K562 (cell line): ENCODE measurements at regions not wholly inside any gene's neighbourhood (a gene's known extent, or its start where the extent isn't known, plus 50 kb on each side); places are given as distances from the start of the nearest gene placed in this dataset.

Source experiments
- ADNP ChIP-seq: fragments of 200-800 bp; sonication (Bioruptor generic); IDR thresholded peaks from 2 replicates; pipeline ENCODE4 v1.6.1; 2016; ENCODE audit warnings: missing genetic modification characterization, missing compliant biosample characterization
- CREB1 ChIP-seq, 2 experiments: sonication (generic) in 1 of 2; formaldehyde crosslinking in 1 of 2; IDR thresholded peaks; 2 replicates each; pipeline versions ENCODE4 v1.6.1 to v1.8.0; 2012 to 2022; ENCODE audit warnings: inconsistent platforms in 1 of 2, mild to moderate bottlenecking in 1 of 2, missing genetic modification reagents in 1 of 2, moderate library complexity in 1 of 2
- ELF4 ChIP-seq: fragments of 450-650 bp; formaldehyde crosslinking; IDR thresholded peaks from 2 replicates; pipeline ENCODE4 v1.4.0; 2022; ENCODE audit warnings: missing genetic modification characterization
- HIVEP1 ChIP-seq: fragments of 250-450 bp; sonication (Bioruptor Pico); IDR thresholded peaks from 2 replicates; pipeline ENCODE4 v1.4.0; 2020; ENCODE audit warnings: mild to moderate bottlenecking
- MCM3 ChIP-seq: fragments of 450-650 bp; IDR thresholded peaks from 2 replicates; pipeline ENCODE4 v1.6.1; 2016
- NFE2L1 ChIP-seq: fragments of 450-650 bp; IDR thresholded peaks from 2 replicates; pipeline ENCODE4 v1.6.1; 2016; ENCODE audit warnings: missing genetic modification characterization, low read depth, mild to moderate bottlenecking, missing compliant biosample characterization, moderate library complexity, borderline replicate concordance
- NFYB ChIP-seq: IDR thresholded peaks from 2 replicates; pipeline ENCODE4 v1.6.1; 2011; ENCODE audit warnings: mild to moderate bottlenecking, moderate library complexity; ENCODE audit not compliant: insufficient read length; ENCODE audit errors: extremely low read depth
- NONO ChIP-seq, 2 experiments: fragments of 200-400 bp in 1 of 2; fragments of 450-650 bp in 1 of 2; formaldehyde crosslinking in 1 of 2; IDR thresholded peaks; 2 replicates each; pipeline ENCODE4 v1.6.1; 2017; ENCODE audit warnings: low read depth in 2 of 2, mild to moderate bottlenecking in 2 of 2, moderate library complexity in 2 of 2, low read length in 1 of 2
- SAFB ChIP-seq: fragments of 200-400 bp; formaldehyde crosslinking; IDR thresholded peaks from 2 replicates; pipeline ENCODE4 v1.6.1; 2017; ENCODE audit warnings: low read depth, low read length, borderline replicate concordance
- STAT5A ChIP-seq: IDR thresholded peaks from 2 replicates; pipeline ENCODE4 v1.6.1; 2012; ENCODE audit warnings: low read length, inconsistent platforms, borderline replicate concordance
- STAT5B ChIP-seq: fragments of 250-450 bp; sonication (Bioruptor Pico); IDR thresholded peaks from 2 replicates; pipeline ENCODE4 v1.8.0; 2021; ENCODE audit warnings: mild to moderate bottlenecking, inconsistent platforms
- ZNF551 ChIP-seq: fragments of 250-450 bp; sonication (Bioruptor Pico); IDR thresholded peaks from 2 replicates; pipeline ENCODE4 v1.5.0; 2021; ENCODE audit warnings: mild to moderate bottlenecking, moderate library complexity
- TF ChIP-seq, protein P1 (sequence below): IDR thresholded peaks from 3 replicates; pipeline ENCODE4 v1.6.1; 2011; ENCODE audit warnings: borderline replicate concordance, mild to moderate bottlenecking; ENCODE audit not compliant: insufficient read length, insufficient read depth
- TF ChIP-seq, protein P2 (sequence below), 2 experiments: fragments of 450-650 bp in 1 of 2; IDR thresholded peaks; 2 replicates each; pipeline ENCODE4 v1.6.1; 2011 to 2017; ENCODE audit warnings: low read depth in 2 of 2, antibody characterized with exemption in 1 of 2, borderline replicate concordance in 1 of 2, low read length in 1 of 2, mild to moderate bottlenecking in 1 of 2, mixed read lengths in 1 of 2; ENCODE audit not compliant: control insufficient read depth in 1 of 2
- TF ChIP-seq, protein P3 (sequence below): fragments of 450-650 bp; formaldehyde crosslinking; IDR thresholded peaks from 2 replicates; pipeline ENCODE4 v1.4.0; 2022; ENCODE audit warnings: mild to moderate bottlenecking, moderate library complexity
- TF ChIP-seq, protein P4 (sequence below): fragments of 450-650 bp; formaldehyde crosslinking; IDR thresholded peaks from 2 replicates; pipeline ENCODE4 v1.4.0; 2020; ENCODE audit warnings: mild to moderate bottlenecking, moderate library complexity
- TF ChIP-seq, protein P5 (sequence below): sonication (generic); formaldehyde crosslinking; IDR thresholded peaks from 2 replicates; pipeline ENCODE4 v1.8.0; 2022; ENCODE audit warnings: mild to moderate bottlenecking, missing genetic modification reagents

DNA sequence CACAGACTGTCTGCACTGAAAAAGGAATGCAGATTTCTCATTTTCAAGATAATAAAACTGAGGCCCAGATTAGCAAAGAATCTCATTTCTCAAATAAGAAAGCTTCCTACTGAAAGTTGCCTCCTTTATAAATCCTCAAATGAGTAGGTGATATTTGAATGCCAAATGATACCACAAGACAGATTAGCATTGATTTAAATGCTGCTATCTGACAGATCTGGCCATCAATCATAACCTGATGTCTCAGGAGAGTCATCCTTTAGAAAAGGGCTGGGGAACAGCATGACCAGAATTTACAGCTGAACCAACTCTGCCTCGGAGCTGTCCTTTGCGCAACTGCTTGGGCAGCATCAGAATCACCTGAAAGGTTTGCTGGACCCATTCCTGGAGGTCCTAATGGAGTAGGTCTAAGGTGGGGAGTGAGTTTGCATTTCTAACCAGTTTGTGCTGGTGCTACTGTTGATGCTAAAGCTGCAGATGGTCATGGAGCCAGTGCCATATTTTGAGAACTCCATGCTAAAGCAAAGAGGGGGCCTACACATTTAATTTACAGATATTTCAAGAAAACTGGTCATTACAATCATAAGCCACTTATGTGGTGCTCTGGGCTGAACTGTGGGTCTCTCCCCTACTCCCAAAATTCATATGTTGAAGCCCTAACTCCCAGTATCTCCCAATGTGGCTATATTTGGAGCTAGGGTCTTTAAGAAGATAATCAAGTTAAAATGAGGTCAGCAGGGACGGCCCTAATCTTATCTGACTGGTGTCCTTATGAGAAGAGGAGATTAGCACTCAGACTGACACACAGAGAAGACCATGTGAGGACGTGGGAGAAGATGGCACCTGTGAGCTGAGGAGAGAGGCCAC is 295.5 kb upstream of the JARID2 start (continued):
- TF ChIP-seq, protein P1, sequence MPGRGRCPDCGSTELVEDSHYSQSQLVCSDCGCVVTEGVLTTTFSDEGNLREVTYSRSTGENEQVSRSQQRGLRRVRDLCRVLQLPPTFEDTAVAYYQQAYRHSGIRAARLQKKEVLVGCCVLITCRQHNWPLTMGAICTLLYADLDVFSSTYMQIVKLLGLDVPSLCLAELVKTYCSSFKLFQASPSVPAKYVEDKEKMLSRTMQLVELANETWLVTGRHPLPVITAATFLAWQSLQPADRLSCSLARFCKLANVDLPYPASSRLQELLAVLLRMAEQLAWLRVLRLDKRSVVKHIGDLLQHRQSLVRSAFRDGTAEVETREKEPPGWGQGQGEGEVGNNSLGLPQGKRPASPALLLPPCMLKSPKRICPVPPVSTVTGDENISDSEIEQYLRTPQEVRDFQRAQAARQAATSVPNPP = no peak
- TF ChIP-seq ELF4 (CRISPR knock-in tag) (0 out of 2 replicates have a peak, but pooled peaks have one; percentile 61), NFYB (no peak), ZNF551 (no peak), STAT5B (CRISPR knock-in tag) (no peak), STAT5A (peak; percentile 36; the same call in 1 of the 2 replicates), NONO (IDR thresholded peaks at IDR 0.05; ENCODE audit: low read depth in 2 of 2, low read length in 1 of 2) (no peak), SAFB (no peak), NFE2L1 (tag) (no peak), HIVEP1 (CRISPR knock-in tag) (no peak), MCM3 (no peak), ADNP (tag) (peak; percentile 65; the same call in 1 of the 2 replicates), CREB1 (IDR thresholded peaks at IDR 0.05) (no peak), CREB1 (CRISPR knock-in tag; IDR thresholded peaks at IDR 0.05) (no peak)
- TF ChIP-seq, protein P2, sequence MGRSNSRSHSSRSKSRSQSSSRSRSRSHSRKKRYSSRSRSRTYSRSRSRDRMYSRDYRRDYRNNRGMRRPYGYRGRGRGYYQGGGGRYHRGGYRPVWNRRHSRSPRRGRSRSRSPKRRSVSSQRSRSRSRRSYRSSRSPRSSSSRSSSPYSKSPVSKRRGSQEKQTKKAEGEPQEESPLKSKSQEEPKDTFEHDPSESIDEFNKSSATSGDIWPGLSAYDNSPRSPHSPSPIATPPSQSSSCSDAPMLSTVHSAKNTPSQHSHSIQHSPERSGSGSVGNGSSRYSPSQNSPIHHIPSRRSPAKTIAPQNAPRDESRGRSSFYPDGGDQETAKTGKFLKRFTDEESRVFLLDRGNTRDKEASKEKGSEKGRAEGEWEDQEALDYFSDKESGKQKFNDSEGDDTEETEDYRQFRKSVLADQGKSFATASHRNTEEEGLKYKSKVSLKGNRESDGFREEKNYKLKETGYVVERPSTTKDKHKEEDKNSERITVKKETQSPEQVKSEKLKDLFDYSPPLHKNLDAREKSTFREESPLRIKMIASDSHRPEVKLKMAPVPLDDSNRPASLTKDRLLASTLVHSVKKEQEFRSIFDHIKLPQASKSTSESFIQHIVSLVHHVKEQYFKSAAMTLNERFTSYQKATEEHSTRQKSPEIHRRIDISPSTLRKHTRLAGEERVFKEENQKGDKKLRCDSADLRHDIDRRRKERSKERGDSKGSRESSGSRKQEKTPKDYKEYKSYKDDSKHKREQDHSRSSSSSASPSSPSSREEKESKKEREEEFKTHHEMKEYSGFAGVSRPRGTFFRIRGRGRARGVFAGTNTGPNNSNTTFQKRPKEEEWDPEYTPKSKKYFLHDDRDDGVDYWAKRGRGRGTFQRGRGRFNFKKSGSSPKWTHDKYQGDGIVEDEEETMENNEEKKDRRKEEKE (IDR thresholded peaks at IDR 0.05; ENCODE audit: borderline replicate concordance in 1 of 2, control insufficient read depth in 1 of 2, low read depth in 2 of 2, low read length in 1 of 2) = no peak
- TF ChIP-seq, protein P3, sequence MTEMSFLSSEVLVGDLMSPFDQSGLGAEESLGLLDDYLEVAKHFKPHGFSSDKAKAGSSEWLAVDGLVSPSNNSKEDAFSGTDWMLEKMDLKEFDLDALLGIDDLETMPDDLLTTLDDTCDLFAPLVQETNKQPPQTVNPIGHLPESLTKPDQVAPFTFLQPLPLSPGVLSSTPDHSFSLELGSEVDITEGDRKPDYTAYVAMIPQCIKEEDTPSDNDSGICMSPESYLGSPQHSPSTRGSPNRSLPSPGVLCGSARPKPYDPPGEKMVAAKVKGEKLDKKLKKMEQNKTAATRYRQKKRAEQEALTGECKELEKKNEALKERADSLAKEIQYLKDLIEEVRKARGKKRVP (CRISPR knock-in tag) = no peak
- TF ChIP-seq, protein P4, sequence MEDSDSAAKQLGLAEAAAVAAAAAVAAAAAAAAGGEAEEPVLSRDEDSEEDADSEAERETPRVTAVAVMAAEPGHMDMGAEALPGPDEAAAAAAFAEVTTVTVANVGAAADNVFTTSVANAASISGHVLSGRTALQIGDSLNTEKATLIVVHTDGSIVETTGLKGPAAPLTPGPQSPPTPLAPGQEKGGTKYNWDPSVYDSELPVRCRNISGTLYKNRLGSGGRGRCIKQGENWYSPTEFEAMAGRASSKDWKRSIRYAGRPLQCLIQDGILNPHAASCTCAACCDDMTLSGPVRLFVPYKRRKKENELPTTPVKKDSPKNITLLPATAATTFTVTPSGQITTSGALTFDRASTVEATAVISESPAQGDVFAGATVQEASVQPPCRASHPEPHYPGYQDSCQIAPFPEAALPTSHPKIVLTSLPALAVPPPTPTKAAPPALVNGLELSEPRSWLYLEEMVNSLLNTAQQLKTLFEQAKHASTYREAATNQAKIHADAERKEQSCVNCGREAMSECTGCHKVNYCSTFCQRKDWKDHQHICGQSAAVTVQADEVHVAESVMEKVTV (CRISPR knock-in tag) = no peak
- TF ChIP-seq, protein P5, sequence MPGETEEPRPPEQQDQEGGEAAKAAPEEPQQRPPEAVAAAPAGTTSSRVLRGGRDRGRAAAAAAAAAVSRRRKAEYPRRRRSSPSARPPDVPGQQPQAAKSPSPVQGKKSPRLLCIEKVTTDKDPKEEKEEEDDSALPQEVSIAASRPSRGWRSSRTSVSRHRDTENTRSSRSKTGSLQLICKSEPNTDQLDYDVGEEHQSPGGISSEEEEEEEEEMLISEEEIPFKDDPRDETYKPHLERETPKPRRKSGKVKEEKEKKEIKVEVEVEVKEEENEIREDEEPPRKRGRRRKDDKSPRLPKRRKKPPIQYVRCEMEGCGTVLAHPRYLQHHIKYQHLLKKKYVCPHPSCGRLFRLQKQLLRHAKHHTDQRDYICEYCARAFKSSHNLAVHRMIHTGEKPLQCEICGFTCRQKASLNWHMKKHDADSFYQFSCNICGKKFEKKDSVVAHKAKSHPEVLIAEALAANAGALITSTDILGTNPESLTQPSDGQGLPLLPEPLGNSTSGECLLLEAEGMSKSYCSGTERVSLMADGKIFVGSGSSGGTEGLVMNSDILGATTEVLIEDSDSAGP (CRISPR knock-in tag) = no peak
